GM18511 (cell line): ENCODE measurements at regions not wholly inside any gene's neighbourhood (a gene's known extent, or its start where the extent isn't known, plus 50 kb on each side); places are given as distances from the start of the nearest gene placed in this dataset.
"Not testable (repeated sequence)": the region's sequence is repeated elsewhere in the genome, so short reads cannot be mapped to it uniquely, and the experiment has no call there.

Experiments
- ATAC-seq: cut with Tn5 transposase; IDR thresholded peaks from one replicate; pipeline ENCODE4 v1.9.1; 2021; ENCODE audit warnings: mild to moderate bottlenecking, moderate library complexity; ENCODE audit not compliant: unreplicated experiment

DNA sequence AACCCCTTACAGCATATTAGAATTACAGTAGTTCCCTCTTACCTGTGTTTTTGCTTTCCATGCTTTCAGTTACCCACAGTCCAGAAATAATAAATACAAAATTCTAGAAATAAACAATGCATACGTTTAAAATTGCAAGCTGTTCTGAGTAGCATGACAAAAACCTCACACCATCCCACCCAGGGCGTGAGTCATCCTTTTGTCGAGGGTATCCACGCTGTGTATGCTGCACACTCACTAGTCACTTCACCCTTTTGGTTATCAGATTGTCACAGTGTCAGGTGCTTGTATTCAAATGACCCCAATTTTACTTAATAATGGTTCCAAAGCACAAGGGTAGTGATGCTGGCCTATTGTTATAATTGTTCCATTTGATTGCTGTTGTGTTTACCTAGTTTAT is 72.5 kb upstream of the P3H2 start:
- no peak for ATAC-seq

DNA sequence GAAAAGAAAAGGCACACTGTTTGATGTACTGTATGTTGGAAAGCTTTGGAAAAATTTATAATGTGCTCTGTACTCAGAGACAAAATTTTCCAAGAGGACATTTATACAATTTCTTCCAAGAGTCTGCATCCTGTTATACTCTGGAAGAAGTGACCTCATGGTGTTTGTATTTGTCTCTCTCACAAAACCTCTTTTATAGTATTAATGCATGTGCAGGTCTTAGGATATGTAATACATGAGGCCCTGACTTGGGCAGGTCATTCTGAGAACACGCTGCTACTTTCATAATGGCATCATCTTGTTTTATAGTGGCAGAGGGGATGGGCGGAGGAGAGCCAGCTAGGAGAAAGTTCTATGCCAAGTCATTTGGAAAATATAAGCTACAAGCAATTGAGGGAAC is 72.0 kb upstream of the P3H2 start:
- no peak for ATAC-seq

DNA sequence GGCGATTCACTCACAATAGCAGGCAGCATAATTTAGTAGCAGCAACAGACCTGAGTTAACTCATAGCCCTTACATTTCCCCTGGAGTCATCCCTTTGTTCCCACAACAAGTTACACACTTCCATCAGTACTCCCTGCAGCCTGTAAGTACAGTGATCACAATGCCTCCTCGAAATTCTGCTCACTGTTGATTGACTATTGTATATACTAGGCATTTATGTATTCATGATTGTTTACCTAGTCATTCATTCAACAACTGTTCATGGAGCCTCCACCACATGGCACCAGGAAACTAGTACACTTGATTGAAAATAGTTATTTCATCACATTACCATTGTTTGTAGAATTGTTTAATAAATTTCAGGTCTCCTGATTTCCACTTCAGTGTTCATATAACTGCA is 71.4 kb upstream of the P3H2 start:
- no peak for ATAC-seq

DNA sequence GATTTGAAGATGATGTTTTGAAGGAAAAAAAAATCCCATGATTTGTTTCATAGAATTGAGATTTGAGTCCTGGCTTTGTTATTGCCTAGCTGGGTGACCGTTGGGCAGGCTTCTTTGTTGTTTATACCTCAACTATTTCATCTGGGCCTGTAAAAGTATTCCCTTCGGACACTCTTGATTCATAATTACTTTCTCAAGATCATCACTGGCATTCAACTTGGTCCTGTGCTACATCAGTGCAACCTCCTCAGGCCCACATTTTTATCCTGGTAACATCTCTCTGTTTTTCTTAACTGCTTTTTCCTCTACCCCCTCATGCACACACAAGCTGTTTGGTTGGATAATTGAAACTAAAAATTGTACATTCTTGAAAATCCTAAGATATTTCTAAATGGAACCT is 67.5 kb upstream of the P3H2 start:
- ATAC-seq = no peak

DNA sequence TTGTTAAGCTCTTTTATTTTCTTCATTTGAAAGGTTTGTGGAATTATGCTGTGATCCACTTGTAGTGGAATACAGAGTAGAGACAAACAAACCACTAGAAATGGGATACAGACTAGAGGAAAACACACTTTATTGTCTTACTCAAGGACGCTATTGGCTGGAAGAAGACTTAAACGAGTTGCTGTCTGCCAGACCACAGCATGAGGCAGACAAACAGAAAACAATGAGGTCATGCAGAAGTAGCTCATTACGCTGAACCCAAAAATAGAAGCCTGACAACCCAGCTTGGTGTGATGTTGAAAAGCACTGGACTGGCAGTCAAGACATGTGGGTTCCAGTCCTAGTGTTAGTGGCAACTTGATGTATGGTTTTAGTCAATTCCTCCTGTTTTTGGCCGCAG is 62.4 kb upstream of the P3H2 start:
- ATAC-seq = no peak

DNA sequence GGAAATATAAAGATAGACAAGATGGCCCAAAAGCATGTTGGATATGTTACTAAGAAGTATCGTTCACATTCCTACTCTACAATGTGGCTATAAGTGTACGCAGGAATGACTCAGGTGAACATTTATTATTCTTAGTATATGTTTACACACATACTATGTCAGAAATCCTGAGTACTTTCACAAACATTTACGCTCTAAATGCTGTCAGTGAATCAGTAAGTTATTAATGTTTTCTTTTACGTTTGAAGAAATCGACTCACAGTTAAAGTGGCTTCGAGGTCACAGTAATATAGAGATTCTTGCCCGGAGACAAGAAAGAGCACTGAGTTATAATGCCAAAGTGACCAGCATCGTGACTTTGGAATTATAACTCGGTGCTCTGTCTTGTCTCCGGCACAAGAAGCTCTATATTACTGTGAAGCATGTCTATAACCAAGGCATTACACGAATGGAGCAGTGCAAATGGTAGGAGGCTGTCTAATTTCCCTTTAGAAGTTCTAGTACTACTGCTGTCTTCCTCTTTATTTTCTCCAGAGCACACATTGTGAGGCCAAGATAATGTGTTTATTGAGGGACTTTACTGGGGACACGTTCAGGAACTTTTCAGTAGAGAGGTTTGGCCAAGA is 61.8 kb upstream of the P3H2 start:
- no peak for ATAC-seq

DNA sequence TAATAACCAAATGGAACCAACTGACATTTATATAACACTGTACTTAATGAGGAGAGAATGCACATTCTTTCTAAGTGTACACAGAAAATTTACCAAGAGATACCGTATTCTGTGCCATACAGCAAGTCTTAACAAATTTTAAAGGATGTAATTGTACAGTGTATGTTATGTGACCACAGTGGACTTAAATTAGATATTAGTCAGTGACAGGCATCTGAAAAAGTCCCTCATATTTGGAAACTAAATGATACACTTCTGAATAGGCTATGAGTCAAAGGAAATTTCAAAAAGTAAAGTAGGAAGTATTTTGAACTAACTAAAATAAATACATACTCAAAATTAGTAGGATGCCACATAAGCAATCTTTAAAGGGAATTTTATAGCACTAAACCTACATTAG is 59.6 kb upstream of the P3H2 start:
- ATAC-seq = no peak

DNA sequence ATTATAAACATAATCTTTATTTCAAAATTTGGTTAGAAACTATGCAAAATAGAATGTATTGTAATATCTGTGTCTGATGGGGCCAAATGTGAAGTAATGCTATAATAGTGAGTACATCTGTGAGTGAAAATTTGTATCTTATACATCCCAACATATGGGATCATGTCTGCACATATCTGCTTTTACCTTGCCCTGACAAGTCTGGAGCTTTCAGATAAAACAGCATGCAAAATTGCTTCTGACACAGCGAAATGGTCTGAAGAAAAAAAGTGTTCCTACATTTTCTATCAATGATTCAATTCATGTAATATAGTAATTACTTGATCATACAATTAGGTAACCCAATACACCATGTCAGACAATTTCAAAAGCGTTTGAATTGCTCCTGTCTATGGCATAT is 58.1 kb upstream of the P3H2 start:
- no peak for ATAC-seq

DNA sequence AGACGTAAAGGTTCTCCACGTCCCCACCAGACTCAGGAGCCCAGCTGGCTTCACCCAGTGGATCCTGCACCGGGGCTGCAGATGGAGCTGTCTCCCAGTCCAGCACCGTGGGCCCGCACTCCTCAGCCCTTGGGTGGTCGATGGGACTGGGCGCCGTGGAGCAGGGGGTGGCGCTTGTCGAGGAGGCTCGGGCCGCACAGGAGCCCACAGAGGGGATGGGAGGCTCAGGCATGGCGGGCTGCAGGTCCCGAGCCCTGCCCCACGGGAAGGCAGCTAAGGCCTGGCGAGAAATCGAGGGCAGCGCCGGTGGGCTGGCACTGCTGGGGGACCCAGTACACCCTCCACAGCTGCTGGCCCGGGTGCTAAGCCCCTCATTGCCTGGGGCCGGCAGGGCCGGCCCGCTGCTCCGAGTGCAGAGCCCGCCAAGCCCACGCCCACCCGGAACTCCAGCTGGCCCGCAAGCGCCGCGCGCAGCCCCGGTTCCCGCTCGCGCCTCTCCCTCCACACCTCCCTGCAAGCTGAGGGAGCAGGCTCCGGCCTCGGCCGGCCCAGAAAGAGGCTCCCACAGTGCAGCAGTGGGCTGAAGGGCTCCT is 56.3 kb upstream of the P3H2 start:
- ATAC-seq = not testable (repeated sequence)

DNA sequence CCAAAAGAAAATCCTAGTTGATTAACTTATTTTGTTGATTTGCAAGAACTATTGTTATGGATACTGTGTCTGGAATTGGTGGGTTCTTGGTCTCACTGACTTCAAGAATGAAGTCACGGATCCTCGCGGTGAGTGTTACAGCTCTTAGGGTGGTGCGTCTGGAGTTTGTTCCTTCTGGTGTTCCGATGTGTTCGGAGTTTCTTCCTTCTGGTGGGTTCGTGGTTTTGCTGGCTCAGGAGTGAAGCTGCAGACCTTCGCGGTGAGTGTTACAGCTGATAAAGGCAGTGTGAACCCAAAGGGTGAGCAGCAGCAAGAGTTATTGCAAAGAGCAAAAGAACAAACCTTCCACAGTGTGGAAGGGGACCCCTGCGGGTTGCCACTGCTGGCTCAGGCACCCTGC is 55.4 kb upstream of the P3H2 start:
- ATAC-seq = not testable (repeated sequence)

DNA sequence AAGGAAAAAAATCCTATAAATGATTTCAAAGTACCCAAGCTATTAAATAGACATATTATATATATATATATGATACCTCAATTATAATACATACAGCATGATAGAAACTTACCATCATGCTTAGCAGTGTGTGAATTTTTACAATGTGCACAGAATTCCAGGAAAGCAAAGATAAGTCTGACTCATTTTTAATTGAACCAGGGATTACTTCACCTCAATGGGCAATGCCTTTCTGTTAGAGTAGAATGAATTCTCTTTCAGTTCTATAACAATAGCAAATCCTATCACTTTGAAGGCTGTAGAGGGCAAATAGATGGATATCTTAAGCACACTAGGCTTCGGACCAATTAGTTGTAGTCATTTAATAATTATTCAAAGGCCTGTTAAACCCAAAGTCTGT is 54.8 kb upstream of the P3H2 start:
- ATAC-seq = no peak

DNA sequence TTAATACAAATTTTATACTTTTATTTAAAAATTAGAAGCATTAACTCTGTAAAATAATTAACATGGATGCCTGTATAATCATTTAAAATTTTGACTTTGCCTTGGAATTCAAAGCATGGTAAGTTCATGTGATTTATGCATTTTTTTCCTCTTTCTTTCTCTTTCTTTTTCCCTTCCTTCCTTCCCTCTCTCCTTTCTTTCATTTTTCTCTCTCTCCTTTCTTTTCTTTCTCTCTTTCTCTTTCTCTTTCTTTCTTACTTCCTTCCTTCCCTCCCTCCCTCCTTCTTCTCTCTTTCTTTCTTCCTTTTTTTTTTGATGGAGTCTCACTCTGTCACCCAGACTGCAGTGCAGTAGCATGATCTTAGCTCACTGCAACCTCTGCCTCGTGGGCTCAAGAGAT is 53.8 kb upstream of the P3H2 start:
- ATAC-seq = no peak

DNA sequence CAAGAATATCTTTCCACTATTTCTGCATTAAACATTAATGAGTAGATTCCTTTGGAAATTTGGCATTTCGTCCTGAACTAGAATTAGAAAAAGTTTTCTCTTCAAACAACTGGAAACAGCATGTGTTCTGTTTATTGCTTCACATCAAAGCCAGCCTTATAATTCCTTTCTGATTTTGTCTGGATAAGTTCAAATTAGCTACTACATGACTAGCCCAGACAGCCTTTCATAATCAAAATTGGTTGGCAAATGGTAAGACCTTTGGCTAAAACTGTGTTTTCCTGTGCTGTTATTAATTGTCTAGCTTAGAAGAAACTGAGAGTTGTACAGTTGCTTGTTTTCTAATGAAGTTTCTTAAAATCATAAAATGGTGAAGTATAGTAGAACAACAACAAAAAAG is 52.7 kb upstream of the P3H2 start:
- ATAC-seq = no peak

DNA sequence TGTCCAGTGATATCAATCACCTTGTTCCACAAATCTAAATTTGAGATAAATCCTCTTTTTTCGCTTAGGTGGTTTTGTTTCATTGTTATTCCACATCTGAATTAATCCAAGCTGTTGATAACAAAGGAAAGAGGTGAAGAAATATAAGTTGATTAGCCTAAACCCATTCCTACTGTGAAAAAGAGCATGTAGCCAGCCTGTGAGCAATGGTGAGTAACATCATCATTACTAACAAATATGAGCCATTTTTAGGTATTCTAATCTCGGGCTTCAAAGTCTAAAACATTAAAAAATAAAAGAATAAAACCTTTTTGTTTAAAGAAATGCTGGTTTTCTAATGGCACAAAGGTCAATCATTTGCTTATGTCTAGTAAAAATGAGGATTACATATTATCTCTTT is 52.1 kb upstream of the P3H2 start:
- no peak for ATAC-seq
